ENCODE measurements at regions not wholly inside any gene's neighbourhood (a gene's known extent, or its start where the extent isn't known, plus 50 kb on each side); places are given as distances from the start of the nearest gene placed in this dataset.
"Not testable (repeated sequence)": the region's sequence is repeated elsewhere in the genome, so short reads cannot be mapped to it uniquely, and the experiment has no call there.

DNA sequence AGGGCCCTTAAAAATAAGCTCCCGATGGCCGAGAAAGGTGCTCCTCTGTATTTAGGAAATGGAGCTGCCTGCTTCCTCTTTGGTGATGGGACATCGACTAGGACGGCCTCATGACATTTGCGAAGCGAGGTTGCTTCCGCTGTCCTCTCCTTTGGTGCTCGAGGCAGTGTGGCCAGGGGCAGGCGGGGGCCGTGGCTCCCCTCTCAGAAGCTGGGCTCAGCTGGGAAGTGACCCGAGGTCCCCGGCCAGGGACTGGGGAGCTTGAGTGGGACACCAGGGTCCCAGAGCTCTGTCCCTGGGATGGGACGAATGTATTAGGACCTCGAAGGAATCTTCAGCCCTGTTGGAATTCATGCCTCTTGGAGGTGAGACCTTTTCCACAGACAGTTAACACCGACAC is 151.1 kb downstream of the CTTN start:
- no peak for DNase-seq (ENCODE audit: low read depth)

DNA sequence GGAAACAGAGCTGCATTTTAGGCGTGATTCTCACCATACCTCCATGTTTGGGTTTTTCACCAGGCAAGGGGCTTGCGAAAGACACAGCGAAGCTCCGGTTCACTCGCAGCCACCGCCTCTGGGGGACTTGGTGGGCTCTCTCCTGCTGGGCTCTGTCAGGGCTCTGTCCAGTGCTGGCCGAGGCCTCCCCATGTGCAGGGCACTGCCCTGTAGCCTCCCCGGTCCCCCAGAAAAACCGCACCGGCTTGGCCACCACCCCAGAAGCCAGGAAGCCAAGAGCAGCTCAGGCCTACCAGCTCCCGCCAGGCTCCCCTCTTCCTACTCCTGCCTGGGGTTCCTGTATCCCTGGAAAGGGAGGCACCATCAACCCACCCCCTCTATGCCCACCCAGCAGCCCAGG is 151.5 kb downstream of the CTTN start:
- no peak for DNase-seq (ENCODE audit: low read depth)

DNA sequence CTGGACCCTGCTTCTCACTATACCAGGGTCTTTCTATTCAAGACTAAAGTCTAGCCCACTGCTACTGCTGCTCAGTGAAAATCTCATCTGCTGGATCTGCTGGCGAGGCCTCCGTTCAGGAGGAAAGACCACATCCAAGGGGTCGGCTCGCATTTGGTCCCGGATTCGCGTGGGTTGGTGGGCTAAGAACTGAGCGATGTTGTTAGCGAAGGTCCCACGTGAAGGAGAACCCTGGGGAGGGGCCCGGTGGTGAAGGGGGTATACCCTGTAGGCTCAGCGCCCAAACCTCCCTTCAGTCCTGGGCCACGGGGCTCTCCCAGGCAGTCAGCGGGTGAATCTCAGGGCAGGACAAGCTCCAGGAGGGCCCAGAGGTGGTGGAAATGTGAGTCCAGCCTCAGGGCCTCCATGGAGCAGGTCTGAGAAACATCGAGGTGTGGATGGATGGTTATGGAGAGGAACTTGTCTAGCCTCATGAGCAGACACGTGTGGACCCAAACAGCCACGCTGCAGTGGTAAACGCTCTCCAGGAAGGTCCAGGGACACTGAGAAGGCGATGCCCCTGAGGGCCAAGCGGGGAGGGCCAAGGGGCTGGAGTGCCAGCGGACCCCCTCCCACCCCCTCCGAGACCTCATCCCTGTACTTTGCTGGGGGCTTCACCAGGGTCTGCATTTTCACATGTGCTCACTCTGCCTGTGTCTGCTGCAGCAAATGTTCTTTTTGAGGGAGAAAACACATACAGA is 152.3 kb downstream of the CTTN start:
- no peak for DNase-seq (ENCODE audit: low read depth)

DNA sequence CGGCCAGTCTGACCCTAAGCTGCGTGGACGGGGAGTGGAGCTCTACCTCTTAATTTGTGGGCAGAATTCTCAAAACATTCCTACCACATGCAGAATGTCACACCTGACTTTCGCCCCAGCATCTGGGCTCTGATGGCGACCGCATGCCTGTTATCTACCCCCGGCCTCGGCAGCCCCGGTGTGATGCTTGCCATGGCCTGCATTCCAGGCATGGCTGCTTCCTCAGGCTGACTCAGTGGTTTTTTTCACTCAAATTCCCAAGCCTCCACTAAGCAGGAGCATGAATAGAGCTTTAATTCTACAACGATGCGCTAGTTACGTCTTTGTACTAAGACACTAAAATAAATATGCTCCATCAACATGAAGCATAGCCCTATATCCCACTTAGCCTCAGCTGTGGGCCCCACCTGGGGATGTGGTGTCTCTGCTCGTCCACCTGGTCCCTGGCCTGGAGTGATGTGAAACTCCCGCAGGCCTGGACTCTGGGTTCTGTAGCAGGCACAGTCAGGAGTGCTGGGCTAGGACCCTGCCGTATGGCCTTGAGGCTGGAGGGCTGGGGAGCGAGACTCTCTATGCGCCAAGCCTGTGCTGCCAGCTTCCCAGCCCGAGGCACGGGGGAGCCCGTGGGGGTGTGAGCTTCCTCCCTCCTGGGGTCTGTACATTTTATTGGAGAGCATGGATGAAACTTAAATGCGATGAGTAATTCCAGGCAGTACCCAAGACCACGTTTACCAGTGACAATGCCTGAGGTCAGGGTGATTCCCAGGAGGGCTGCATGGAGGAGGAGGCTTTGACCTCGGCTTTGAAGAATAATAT is 153.2 kb downstream of the CTTN start:
- DNase-seq (ENCODE audit: low read depth): no peak

DNA sequence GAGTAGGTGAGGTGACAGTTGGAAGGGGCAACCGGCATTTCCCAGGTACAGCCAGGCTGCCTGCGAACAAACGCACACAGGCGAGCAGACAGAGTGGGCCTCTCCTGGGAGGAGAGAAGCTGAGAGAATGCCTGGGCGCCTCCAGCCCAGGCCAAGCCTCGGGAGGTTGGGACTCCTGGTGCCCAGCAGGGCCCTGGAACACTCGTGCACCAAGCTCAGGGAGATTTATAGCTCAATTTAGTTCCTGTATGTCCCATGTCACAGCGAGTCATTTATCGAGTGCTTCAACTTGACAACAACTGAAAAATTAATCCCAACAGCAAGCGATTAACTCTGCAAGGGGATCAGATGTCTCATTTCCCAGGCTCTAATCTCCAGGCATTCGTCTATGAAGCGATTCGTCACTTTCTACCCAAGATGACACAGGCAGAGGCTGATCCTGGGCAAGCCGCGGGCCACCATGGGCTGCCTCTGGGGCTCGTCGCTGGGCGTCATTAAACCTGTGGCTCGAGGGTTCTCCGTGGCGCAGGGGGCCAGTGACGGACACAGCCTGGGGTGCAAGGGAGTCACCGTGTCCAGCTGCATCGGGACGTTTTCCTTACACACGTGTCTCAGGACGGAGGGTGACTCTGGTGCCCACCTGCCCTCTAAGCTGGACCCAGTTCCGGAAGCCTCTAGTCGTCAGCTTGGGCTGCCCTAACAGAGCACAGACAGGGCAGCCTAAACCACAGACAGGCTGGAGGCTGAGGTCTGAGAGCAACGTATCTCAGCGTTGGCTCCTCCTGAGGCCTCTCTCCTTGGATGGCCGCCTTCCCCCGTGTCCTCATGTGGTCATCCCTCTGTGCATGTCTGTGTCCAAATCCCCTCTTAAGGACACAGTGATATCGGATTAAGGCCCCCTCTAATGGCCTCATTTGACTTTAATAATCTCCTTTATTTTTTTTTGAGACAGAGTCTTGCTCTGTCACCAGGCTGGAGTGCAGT is 154.1 kb downstream of the CTTN start:
- no peak for DNase-seq (ENCODE audit: low read depth)

DNA sequence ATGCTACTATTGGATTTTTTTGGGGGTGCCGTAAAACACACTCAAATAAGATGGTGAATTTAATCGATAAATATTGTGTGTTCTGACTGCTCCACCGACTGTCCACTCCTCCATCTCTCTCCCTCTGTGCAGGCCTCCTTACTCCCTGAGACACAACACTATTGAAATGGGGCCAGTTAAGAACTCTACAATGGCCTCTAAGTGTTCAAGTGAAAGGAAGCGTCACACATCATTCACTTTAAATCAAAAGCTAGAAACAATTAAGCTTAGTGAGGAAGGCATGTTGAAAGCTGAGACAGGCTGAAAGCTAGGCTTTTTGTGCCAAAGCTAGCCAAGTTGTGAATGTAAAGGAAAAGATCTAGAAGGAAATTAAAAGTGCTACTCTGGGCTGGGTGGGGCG is 156.7 kb downstream of the CTTN start:
- DNase-seq (ENCODE audit: low read depth): no peak

DNA sequence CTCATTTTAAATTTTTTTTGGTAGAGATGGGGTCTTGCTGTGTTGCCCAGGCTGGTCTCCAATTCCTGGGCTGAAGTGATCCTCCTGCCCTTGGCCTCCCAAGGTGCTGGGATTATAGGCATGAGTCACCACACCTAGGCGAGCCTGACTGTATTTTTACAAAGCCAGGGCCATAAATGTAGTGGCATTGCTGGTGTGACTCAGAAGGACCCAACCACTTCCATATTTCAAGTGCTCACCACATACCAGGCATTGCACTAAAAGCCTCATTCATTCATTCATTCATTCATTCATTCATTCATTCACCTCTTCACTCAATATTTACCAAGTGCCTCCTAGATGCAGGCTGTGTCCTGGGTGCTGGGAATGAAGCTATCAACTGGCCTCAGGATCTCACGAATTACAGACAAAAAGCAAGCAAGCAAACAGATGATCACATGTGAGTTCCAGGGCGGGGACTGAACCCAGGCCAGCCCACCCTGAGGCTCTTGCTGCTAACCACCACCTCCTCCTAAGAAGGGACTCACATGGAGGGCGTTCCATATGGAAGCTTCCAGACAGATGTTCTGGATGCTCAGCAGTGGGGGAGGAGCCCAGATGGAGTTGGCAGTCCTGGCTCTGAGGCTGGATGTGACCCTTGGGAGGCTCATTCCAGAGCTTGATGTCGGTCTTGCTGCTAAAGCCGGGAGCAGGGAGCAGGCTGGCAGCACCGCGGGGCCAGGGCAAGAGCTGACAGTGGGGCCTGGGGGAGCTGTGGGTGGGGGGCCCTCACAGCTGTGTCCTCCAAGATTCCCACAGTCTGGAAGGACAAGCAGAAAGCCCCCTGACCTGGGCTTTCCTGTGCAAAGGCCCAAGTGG is 158.8 kb downstream of the CTTN start:
- no peak for DNase-seq (ENCODE audit: low read depth)

DNA sequence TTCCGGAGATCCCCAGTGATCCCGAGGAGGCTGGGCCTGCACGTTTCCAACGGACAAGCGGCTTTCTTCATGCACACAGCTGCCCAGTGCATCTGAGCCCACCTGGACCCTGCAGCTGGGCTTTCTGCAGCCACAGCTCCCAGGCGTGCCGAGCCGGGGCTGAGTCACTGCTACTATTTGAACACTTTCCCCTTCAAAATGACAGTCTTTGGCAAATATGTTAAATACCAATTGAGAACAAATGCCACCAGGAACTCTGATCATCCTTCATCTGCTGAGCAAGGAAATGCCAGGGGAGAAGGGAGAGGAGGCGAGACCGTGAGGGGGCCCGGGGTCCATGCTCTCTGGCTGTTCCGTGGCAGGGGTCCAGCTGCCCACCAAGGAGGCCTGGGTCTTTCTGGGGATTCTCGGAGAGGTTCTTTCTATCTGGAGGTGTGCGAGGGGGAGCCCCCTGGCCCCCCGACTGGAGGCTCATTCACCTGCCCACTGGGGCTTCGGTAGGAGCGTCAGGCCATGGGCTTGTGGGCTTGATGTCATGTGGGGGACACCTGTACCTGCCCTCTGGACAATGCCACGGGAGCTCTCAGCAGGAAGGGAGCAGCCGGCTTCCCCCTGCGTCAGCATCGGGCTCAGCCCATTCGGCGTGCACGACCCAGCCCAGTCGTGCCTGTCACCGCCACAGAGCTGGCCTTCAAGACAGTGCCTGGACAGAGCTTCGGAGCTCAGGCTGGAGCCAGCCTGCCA is 159.6 kb downstream of the CTTN start:
- DNase-seq (ENCODE audit: low read depth): no peak

DNA sequence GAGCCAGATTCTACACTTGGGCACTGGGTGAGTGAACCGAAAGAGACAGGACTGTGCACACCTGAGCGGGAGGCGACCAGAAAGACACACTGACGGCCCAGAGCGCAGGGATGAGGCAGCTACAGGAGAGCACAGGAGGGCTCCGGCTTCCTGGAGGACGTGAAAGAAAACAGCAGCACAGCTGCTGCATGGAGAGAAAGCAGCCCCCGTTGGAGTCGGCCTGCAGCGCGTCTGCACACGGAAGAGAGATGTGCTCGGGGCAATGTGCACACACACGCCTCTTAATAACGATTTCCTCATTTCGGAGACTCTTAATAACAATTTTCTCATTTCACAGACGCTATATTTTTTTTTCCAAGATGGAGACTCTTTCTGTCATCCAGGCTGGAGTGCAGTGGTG is 160.4 kb downstream of the CTTN start:
- DNase-seq (ENCODE audit: low read depth): no peak

DNA sequence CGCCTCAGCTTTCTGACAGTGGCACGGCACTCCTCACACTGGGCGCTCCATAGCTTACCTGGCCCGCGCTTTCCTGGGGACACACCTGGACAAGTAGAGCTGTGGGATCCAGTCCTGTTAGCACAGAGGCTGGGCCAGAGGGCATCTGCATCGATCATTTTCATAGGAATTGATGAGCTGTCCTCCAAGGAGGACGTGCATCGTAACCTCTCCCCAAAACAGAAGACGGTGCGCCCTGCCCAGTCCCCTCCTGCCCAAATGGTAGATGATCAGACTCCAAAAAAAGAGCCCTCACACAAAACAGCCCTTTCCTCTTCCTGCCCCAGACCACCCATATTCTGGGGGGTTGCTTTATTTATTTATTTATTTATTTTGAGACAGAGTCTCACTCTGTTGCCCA is 161.2 kb downstream of the CTTN start:
- no peak for DNase-seq (ENCODE audit: low read depth)

DNA sequence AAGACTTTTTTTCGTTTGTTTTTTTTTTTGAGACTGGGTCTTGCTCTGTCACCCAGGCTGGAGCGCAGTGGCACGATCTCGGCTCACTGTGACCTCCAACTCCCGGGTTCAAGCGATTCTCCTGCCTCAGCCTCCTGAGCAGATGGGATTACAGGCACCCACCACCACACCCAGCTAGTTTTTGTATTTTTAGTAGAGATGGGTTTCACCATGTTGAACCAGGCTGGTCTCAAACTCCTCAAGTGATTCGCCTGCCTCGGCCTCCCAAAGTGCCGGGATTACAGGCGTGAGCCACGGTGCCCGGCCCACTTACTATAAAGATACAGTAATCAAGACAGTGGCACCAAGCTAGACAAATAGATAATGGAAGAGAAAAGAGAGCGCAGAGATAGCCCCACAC is 162.3 kb downstream of the CTTN start:
- DNase-seq (ENCODE audit: low read depth): not testable (repeated sequence)

DNA sequence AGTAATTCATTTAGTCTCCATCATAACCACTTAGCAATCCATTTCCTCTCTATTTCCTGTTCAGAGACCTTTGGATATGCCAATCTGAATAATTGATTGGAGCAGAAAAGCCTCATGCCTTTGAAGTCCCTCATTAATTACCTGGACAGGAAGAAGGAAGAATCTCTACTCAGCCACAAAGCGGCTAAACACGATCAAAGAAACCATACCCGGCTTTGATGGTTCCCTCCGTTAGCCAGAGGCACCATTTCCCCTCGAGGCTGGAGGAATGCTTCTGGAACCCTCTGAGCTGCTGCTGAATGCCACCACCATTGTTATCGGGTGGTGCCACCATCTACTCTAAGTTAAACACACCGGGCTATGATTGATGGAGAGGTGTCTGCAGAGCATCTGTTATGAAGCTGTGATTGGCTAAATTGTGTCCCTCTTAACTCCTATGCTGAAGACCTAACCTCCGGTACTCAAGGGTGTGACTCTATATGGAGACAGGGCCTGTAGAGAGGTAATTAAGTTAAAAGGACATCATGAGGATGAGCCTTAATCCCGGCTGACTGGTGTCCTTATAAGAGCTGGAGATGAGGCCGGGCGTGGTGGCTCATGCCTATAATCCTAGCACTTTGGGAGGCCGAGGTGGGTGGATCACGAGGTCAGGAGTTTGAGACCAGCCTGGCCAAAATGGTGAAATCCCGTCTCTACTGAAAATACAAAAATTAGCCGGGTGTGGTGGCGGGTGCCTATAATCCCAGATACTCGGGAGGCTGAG is 168.6 kb downstream of the CTTN start:
- DNase-seq (ENCODE audit: low read depth): no peak

DNA sequence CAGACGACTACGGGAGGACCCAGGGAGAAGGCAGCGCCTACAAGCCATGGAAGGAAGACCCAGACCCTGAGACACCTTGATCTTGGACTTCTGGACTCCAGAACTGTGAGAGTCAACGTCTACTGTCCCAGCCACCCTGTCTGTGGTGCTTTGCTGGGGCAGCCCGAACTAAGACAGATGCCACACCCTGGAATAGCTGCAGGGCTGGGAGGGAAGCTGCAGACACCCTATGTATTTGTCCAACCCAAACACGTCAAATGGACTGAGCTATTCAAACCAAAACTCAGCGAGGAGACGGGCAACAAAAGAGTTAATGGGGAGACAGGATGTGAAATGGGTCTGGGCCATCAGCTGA is 169.3 kb downstream of the CTTN start:
- DNase-seq (ENCODE audit: low read depth): no peak

DNA sequence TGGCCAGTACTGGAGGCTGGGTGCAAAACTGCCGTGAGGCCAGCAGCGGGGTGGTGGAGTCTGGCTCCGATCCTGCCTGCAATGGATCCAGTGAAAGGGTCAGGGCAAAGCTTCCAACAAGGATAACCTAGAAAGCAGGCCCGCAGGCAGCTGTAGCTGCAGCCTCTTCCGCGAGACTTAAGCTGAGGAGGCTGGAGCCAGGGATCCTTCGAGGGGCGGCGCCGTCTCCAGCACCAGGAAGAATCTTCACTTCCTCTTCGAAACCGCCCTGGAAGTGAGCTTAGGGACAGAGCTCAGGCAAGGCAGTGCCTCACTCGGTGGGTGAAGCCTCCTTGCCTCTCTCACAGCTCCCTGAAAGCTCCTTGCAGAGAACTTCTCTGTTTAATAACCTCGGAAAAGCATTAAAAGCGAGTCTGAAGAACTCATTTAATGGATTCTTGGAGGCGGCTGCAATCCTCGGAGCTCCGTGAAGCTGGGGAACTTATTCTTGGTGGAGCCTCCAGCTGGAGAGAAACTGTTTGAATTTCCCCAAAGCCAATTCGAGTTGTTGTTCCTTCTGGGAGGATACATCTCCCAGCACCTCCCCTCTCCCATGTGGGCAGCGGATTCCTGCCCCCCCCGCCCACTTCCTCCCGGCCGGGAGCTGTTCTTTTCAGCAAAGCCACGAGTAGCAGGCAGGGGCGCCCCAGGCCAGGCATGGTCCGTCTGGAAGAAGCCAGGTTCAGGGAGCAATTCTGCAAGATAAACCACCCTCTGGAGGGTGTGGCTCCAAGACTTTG is 169.9 kb downstream of the CTTN start:
- DNase-seq (ENCODE audit: low read depth): no peak

DNA sequence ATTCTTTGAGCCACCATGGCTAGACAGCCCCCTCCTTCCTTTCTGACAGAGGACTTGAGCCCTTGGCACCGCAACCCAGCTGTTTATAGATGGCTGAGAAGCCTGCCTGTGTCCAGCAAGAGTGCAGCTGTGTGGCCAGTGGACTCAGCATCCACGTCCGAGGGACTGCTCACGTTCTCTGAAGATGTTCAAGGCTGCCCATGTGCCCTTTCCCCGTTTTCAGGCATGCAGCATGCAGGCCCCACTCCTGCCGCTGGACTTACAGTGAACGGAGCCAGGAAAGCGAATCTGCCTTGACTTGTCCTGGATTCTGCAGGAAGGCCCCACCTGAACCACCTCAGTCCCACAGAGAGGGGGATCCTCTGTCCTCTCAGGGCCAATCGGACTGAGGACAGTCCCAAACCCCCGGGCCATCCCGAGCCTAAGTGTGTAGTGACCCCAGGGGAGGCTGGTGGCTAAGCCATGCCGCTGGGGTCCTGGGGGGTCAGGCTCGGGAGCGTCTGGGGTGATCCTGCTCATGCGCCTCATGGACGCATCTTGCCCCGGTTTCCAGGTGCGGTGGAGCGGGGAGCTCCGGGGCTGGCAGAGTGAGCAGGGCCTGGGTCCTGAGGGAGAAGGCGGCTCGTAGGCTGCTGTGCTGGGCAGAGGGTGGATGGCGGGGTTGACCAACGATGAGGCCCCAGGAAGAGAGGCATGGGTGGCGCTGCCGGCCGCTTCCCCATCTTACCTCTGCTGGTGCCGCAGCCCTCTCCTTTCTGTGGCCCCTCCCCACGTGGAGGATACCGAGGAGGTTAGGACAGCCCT is 170.7 kb downstream of the CTTN start:
- no peak for DNase-seq (ENCODE audit: low read depth)

DNA sequence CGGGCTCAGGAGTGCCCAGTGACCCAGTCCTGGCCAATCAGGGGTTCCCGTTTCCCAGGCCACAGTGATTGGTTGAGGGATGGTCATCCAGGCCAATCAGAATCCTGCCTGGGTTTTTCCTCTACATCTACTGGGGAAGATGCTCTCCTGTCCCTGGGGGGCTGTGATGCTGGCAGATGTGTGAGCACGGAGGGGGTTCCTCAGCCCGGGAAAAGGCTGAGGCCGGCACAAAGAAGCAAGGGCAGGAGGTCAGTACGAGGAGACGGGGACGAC is 171.2 kb downstream of the CTTN start:
- DNase-seq (ENCODE audit: low read depth): no peak

DNA sequence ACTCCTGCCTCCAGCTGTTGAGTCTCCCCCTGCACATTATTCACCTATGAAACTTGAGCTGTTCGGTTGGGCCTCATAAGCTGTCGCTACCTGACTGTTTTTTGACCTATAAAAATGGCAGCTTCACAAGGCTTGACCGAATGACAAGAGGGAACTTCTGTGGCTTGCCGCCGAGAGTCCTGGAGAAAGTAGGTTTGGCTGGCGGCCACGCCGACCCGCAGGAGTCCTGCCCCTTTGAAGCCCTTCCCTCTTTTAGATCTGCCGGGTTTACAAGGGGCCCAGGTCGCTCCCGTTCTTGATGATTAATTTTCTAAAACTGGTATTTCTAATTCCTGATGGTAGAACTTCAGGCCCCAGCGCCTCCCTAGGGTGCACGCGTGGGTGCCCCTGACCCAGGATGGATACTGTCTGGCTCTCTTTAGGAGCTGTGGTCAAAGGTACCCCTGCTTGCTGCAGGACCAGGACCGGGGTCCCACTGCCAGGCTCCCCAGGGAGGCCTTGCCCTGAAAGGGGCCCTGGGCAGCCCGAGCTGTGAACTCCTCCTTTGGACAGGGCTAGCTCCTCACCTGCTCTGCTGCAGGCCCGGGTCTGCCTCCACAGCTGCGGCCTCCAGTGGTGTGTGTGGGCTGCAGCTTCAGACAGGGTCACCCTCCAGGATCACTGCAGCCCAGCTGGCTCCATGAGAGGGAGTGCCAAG is 171.8 kb downstream of the CTTN start:
- no peak for DNase-seq (ENCODE audit: low read depth)
